Spinal cord (tissue), 9 donors: ENCODE measurements at regions not wholly inside any gene's neighbourhood (a gene's known extent, or its start where the extent isn't known, plus 50 kb on each side); places are given as distances from the start of the nearest gene placed in this dataset.

Source experiments
- DNase-seq, 6 donors: peaks; one replicate each; pipeline versions ENCODE4 v3.0.0 to v3.0.0-alpha.2; 2013 to 2015; ENCODE audit warnings: low spot score in 6 of 6, low read depth in 4 of 6
- H3K27ac ChIP-seq: one replicate; pipeline ENCODE4 v1.5.1; 2013; ENCODE audit warnings: low read depth, low read length, control low read depth
- H3K27me3 ChIP-seq: one replicate; pipeline ENCODE4 v1.6.1; 2013; ENCODE audit warnings: low read length; ENCODE audit not compliant: control insufficient read depth, insufficient read depth
- H3K36me3 ChIP-seq: one replicate; pipeline ENCODE4 v1.6.1; 2013; ENCODE audit warnings: low read length; ENCODE audit not compliant: control insufficient read depth, insufficient read depth
- H3K4me1 ChIP-seq: one replicate; pipeline ENCODE4 v1.6.1; 2013; ENCODE audit warnings: low read length; ENCODE audit not compliant: control insufficient read depth, insufficient read depth
- H3K4me3 ChIP-seq: one replicate; pipeline ENCODE4 v1.5.1; 2013; ENCODE audit warnings: low read depth, low read length, control low read depth
- H3K9me3 ChIP-seq: one replicate; pipeline ENCODE4 v1.6.1; 2013; ENCODE audit warnings: low read length; ENCODE audit not compliant: control insufficient read depth, insufficient read depth
- WGBS: methylation state at CpG from one replicate; pipeline ENCODE4 v1.1.5; 2013; ENCODE audit warnings: missing lambda C conversion rate; ENCODE audit not compliant: insufficient coverage; 5-methylcytosine and 5-hydroxymethylcytosine counted together
- donor health status: healthy.

- no peak for DNase-seq
Measured at GRCh38 chr11:19567996-19568395, 144.6 kb upstream of the NAV2 start.

GRCh38 chr11:19566583-19567379, 145.9 kb upstream of the NAV2 start:
- 95% methylated on average over 3 of the region's 5 CpGs for WGBS
- Histone ChIP-seq H3K4me1 (peaks cover 10% of the 10 kb centered on the region), H3K4me3 (no peak overlapping the region), H3K27me3 (no peaks in the 10 kb centered on the region), H3K9me3 (no peaks in the 10 kb centered on the region), H3K27ac (no peak overlapping the region), H3K36me3 (no peaks in the 10 kb centered on the region)
- DNase-seq, result no peak

More at GRCh38 chr11:19567996-19568395, 144.6 kb upstream of the NAV2 start:
- WGBS, result 83% methylated on average over 3 of the region's 3 CpGs
- no peaks in the 10 kb centered on the region for H3K36me3 ChIP-seq
- H3K4me3 ChIP-seq, result no peak overlapping the region
- H3K9me3 ChIP-seq, result no peaks in the 10 kb centered on the region
- no peak overlapping the region for H3K27ac ChIP-seq
- no peaks in the 10 kb centered on the region for H3K27me3 ChIP-seq
- H3K4me1 ChIP-seq, result peaks cover 10% of the 10 kb centered on the region

- 89% methylated on average over 6 of the region's 7 CpGs for WGBS
- Histone ChIP-seq H3K27ac (no peak overlapping the region), H3K27me3 (no peaks in the 10 kb centered on the region), H3K4me3 (no peak overlapping the region), H3K36me3 (no peaks in the 10 kb centered on the region), H3K9me3 (no peaks in the 10 kb centered on the region), H3K4me1 (peaks cover 10% of the 10 kb centered on the region)
- peak in 1 of 6 donors; percentile 30 for DNase-seq
Measured at GRCh38 chr11:19565639-19566038, 147.0 kb upstream of the NAV2 start.

DNA sequence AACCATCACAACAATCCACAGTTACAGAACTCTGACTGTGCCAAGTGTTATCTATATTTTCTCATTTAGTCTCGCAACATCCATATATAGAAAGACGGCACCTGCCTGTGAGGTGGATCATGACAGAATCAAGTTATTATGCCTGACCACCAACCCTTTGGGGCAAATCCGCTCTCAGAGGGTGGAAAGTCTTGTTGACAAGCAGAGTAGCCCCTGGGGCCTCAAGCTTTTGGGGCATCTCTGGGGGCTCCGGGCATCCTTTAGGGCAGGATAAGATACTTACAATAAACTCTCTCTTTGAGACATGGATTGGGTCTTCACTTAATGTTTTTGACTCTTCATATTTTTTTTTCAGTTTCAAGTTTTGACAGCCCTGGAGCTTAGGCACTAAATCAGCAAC, 150.5 kb upstream of the NAV2 start:
- Histone ChIP-seq H3K4me1 (peaks cover 15% of the 10 kb centered on the region), H3K27me3 (no peaks in the 10 kb centered on the region), H3K9me3 (no peaks in the 10 kb centered on the region), H3K36me3 (no peaks in the 10 kb centered on the region), H3K27ac (no peak overlapping the region), H3K4me3 (no peak overlapping the region)
- DNase-seq, result no peak
- 100% methylated on average over 2 of the region's 4 CpGs for WGBS

DNA sequence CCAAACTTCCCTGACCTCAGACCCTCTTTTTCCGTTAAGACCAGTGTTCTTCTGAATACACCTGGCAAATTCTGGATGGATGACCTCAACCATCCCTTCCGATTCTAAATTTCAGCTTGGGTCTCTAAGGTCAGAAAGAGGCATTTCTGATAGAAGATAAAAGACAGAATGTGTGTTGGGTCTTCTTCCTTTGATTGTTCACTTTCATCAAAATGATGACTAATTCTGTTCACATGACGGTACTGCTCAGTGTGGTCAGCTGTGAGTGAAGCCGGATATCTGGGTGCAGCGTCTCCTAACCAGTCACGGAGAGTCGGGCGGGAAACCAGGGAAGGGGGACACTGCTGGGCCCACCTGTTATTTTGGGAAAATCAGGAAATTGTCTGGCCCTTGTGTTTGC, 151.6 kb upstream of the NAV2 start:
- 82% methylated on average over 3 of the region's 8 CpGs for WGBS
- no peaks in the 10 kb centered on the region for H3K27me3 ChIP-seq
- H3K4me1 ChIP-seq, result peaks cover 15% of the 10 kb centered on the region
- H3K9me3 ChIP-seq, result no peaks in the 10 kb centered on the region
- no peak overlapping the region for H3K4me3 ChIP-seq
- H3K36me3 ChIP-seq, result no peaks in the 10 kb centered on the region
- no peak overlapping the region for H3K27ac ChIP-seq
- DNase-seq, result no peak

- no peak for DNase-seq
- no peaks in the 10 kb centered on the region for H3K27me3 ChIP-seq
- no peaks in the 10 kb centered on the region for H3K9me3 ChIP-seq
- no peak overlapping the region for H3K4me3 ChIP-seq
- no peak overlapping the region for H3K27ac ChIP-seq
- no peaks in the 10 kb centered on the region for H3K36me3 ChIP-seq
- WGBS, result 80% methylated on average over 4 of the region's 5 CpGs
- H3K4me1 ChIP-seq, result peaks cover 15% of the 10 kb centered on the region
Measured at GRCh38 chr11:19560156-19560555, 152.5 kb upstream of the NAV2 start.

DNA sequence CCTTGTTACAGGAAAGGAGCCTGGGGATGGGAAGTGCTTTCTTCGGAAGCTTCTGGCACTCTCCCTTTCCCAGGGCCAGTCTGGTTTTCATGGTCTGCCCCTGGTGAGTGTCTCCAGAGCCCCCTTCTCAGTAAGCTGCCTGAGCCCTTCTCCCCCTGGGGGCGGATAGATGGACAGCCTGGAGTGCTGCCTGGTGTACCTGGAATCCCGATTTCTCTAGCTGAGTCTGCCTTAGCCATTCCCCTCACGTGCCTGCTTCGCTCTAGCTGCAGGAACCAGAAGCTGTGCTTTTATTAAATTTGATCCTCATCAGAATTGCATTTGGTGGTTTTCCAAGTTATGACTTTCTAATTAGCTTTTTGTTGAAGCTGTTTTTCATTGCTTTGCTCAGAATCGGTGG, 152.9 kb upstream of the NAV2 start:
- WGBS, result 56% methylated on average over 4 of the region's 6 CpGs
- Histone ChIP-seq H3K4me1 (peaks cover 15% of the 10 kb centered on the region), H3K27ac (no peak overlapping the region), H3K9me3 (no peaks in the 10 kb centered on the region), H3K27me3 (no peaks in the 10 kb centered on the region), H3K4me3 (no peak overlapping the region), H3K36me3 (no peaks in the 10 kb centered on the region)
- DNase-seq, result peak in 2 of 6 donors; percentile 34 to 88

GRCh38 chr11:19558189-19558986, 154.2 kb upstream of the NAV2 start:
- Histone ChIP-seq H3K27me3 (no peaks in the 10 kb centered on the region), H3K36me3 (no peaks in the 10 kb centered on the region), H3K4me1 (peaks cover 13% of the 10 kb centered on the region), H3K27ac (no peak overlapping the region), H3K9me3 (no peaks in the 10 kb centered on the region), H3K4me3 (no peak overlapping the region)
- WGBS, result 83% methylated on average over 6 of the region's 12 CpGs
- no peak for DNase-seq

DNA sequence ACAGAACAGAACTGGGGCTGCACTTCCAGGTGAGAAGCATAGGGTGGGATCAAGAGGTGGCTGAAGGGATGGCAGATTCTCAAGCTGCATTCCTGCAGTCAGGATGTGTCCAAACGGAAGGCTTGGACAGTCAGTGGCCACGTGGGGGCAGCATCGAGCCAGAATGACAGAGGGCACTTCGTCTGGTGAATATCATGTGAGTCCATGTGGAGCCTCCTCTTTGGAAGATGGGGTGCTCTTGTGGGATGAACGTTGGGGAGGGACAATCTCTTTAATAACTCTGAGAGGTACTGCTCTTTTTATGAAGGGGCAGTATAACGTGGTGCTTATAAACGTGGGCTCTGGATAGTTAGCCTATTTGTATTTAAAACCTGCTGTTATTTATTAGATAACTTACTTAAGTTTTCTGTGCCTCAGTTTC, 154.9 kb upstream of the NAV2 start:
- 2% methylated on average over 4 of the region's 7 CpGs for WGBS
- DNase-seq, result peak in 3 of 6 donors; percentile 76 to 94 (median 92)
- H3K27me3 ChIP-seq, result no peaks in the 10 kb centered on the region

More for the DNA sequence above, 154.9 kb upstream of the NAV2 start:
- Histone ChIP-seq H3K4me3 (no peak overlapping the region), H3K4me1 (peaks cover 19% of the 10 kb centered on the region), H3K27ac (no peak overlapping the region), H3K36me3 (no peaks in the 10 kb centered on the region), H3K9me3 (no peaks in the 10 kb centered on the region)
